Suppressor macrophage treated with lipopolysaccharide for 4 hours (primary cell): ENCODE measurements at regions not wholly inside any gene's neighbourhood (a gene's known extent, or its start where the extent isn't known, plus 50 kb on each side); places are given as distances from the start of the nearest gene placed in this dataset.
"Not testable (repeated sequence)": the region's sequence is repeated elsewhere in the genome, so short reads cannot be mapped to it uniquely, and the experiment has no call there.

Source experiments
- DNase-seq: peaks from one replicate; pipeline ENCODE4 v3.0.0-alpha.2; 2020

- no peak for DNase-seq
Measured at GRCh38 chr13:84098273-84098672, 216.0 kb upstream of the SLITRK1 start.

- DNase-seq, result no peak
Measured at GRCh38 chr13:84097148-84097547, 214.9 kb upstream of the SLITRK1 start.

- DNase-seq, result no peak
Measured at GRCh38 chr13:84096216-84096615, 213.9 kb upstream of the SLITRK1 start.

- DNase-seq, result no peak
Measured at GRCh38 chr13:84088996-84089395, 206.7 kb upstream of the SLITRK1 start.

GRCh38 chr13:84086847-84087162 lies 204.5 kb upstream of the SLITRK1 start:
- no peak for DNase-seq

GRCh38 chr13:84086098-84086846 lies 204.0 kb upstream of the SLITRK1 start:
- not testable (repeated sequence) for DNase-seq

- no peak for DNase-seq
Measured at GRCh38 chr13:84082462-84082861, 200.2 kb upstream of the SLITRK1 start.

- no peak for DNase-seq
Measured at GRCh38 chr13:84080748-84081530, 198.7 kb upstream of the SLITRK1 start.

GRCh38 chr13:84077271-84077670 lies 195.0 kb upstream of the SLITRK1 start:
- no peak for DNase-seq

- no peak for DNase-seq
Measured at GRCh38 chr13:84076280-84076679, 194.0 kb upstream of the SLITRK1 start.

- no peak for DNase-seq
Measured at GRCh38 chr13:84050536-84050935, 168.3 kb upstream of the SLITRK1 start.

- no peak for DNase-seq
Measured at GRCh38 chr13:84049443-84050219, 167.4 kb upstream of the SLITRK1 start.

GRCh38 chr13:84044805-84045204 lies 162.5 kb upstream of the SLITRK1 start:
- no peak for DNase-seq

GRCh38 chr13:84038001-84038400 lies 155.7 kb upstream of the SLITRK1 start:
- DNase-seq, result no peak

GRCh38 chr13:84032116-84032515 lies 149.8 kb upstream of the SLITRK1 start:
- DNase-seq, result no peak

GRCh38 chr13:84031120-84031519 lies 148.8 kb upstream of the SLITRK1 start:
- DNase-seq, result no peak

GRCh38 chr13:84029396-84029795 lies 147.1 kb upstream of the SLITRK1 start:
- DNase-seq, result no peak

GRCh38 chr13:84025824-84026223 lies 143.6 kb upstream of the SLITRK1 start:
- no peak for DNase-seq

- no peak for DNase-seq
Measured at GRCh38 chr13:83996415-83996814, 114.1 kb upstream of the SLITRK1 start.

GRCh38 chr13:83995930-83996329 lies 113.7 kb upstream of the SLITRK1 start:
- DNase-seq, result no peak

GRCh38 chr13:83992566-83993358 lies 110.5 kb upstream of the SLITRK1 start:
- DNase-seq, result no peak

- DNase-seq, result no peak
Measured at GRCh38 chr13:83987394-83987793, 105.1 kb upstream of the SLITRK1 start.

- no peak for DNase-seq
Measured at GRCh38 chr13:83984793-83985192, 102.5 kb upstream of the SLITRK1 start.
